Left forelimb (tissue), 1 donor: ENCODE measurements at regions not wholly inside any gene's neighbourhood (a gene's known extent, or its start where the extent isn't known, plus 50 kb on each side); places are given as distances from the start of the nearest gene placed in this dataset.
"Not testable (repeated sequence)": the region's sequence is repeated elsewhere in the genome, so short reads cannot be mapped to it uniquely, and the experiment has no call there.

Experiments used
- DNase-seq: peaks from one replicate; pipeline ENCODE4 v3.0.0-alpha.2; 2018; ENCODE audit warnings: low spot score

DNA sequence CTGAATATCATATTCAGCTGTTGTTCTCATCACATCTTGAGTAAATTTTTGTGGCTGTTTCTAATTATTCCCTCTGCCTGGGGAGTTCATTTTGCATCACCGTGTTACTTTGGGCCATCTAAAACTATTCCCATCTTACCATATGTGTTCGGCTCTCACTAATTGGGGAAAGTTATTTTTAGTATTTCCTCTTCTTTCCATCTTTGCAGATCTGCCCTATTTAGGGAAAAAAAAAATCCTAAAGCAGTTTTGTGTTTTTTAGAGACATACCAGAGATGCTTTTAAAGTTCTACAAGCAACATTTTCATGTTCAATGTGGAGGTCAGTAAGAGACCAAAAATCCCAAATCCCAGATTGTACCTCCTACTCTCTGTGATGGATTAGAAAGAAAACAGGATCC, 111.3 kb upstream of the NDUFV2 start:
- DNase-seq = no peak

DNA sequence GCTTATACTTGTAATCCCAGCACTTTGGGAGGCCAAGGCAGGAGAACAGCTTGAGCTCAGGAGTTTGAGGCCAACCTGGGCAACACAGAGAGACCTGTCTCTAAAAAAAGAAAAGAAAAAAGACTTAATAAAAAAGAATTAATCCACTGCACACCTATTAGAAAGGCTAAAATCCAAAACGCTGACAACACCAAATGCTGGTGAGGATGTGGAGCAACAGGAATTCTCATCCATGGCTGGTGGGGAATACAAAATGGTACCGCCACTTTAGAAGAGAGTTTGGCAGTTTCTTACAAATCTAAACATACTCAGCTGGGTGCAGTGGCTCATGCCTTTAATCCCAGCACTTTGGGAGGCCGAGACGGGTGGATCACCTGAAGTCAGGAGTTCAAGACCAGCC, 110.0 kb upstream of the NDUFV2 start:
- not testable (repeated sequence) for DNase-seq

DNA sequence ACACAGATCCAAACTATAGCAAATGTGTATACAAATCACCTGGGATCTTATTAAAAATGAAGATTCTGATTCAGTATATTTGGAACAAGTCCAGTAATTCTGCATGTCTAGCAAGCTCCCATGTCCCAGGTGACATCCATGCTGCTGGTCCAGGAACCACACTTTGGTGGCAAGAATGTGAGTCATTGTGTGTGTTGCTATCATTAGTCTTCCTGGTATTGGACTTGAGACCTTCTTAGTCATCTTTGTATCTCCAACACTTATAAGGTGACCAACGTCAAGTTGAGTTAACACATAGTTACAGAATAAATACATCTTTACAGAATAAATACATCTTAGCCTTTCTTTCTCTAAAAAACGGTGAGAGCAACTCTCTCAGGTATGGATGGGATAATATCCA, 107.9 kb upstream of the NDUFV2 start:
- DNase-seq = no peak

DNA sequence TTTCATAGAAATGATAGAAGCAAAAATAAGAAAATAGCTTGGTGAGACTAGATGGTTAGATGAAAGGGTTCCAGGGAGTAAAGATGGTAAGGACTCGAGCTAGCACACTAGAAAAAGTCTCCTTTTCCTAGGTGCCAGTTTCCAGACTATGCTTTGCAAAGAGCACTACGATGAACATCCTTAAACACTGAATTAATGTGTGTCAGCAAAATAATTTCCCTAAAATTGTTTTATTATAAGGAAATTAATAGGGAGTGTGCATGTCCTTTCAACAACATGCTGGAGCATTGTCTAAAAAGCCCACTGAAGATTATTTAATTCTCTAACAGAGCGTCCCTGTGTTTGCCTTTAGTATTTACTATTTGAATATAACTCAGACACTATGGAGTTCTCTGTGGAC, 107.4 kb upstream of the NDUFV2 start:
- DNase-seq = no peak

DNA sequence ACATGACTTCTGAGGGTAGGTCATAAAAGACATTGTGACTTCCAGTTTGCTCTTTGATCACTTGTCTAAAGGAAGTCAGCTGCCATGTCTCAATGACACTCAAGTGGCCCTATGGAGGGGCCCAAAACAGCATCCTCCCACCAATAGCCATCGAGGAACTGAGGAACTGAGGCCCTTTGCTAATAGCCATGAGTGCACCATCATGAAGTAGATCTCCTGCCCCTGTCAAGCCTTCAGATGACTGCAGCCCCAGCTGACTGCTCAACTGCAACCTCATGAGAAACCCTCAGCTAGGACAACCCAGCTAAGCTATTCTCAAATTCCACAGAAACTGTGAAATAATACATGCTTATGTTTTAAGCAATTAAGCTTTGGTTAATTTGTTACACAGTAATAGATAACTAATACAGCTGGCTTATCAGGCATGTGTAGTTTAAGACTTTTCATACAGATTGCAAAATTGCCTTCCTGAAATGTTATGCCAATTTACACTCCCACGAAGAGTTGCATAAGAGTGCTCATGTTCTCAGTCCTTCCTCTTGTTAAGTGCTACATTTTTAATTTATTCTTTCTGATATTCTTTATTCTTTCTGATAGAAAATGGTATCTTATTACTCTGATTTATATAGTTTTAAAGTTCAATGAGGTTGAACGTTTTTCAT, 105.6 kb upstream of the NDUFV2 start:
- no peak for DNase-seq

DNA sequence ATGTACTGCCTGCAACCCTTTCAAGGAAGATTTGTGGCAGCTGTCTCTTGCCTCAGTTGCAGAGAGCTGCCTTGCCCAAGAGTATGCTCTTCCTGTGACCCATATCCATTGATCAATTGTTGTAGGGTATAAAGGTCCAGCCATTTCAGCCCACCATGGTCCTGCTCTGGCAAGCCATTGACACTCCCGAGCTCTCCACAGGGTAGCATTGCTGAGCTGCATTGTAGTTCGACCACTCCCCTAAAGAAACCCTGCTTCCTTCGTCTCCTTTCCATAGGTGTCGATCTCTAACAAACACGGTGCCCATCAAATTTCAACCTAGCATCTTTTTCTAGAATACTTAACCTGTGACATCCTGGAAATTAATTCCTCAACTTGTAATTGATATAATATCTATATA, 104.9 kb upstream of the NDUFV2 start:
- DNase-seq = no peak

DNA sequence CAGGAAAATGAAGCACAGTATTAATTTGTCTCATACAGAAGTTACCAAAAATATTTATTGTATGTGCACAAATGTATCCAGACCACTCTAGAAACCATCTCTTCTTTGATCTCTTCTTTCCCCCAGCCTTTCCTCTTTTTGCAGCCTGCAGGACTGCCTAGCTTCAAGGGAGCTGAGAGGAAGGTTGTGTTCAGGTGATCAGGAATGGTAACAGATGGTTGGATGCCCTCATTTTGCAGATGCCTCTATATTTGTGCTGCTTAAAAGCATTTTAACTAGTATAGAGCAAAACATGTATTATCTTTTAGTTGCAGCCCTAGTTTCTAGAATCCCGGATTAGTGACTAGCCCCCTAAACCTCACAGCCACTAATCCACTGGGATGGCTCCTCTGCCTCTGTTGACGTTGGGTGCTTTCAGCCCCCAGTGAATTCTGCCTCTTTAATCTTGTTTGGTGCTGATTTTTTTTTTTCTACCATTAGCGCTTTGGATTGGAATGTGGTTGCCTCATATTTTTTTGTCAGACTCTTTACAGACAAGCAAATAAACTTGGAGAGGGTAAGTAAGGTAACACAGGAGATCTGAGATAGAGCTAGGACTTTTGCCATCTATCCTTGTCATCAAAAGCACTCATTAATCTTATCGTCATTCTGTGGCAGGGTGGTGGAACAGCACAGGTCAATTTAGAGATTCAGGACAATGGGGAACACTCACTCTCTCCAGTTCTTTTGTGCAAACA, 103.8 kb upstream of the NDUFV2 start:
- DNase-seq = no peak

DNA sequence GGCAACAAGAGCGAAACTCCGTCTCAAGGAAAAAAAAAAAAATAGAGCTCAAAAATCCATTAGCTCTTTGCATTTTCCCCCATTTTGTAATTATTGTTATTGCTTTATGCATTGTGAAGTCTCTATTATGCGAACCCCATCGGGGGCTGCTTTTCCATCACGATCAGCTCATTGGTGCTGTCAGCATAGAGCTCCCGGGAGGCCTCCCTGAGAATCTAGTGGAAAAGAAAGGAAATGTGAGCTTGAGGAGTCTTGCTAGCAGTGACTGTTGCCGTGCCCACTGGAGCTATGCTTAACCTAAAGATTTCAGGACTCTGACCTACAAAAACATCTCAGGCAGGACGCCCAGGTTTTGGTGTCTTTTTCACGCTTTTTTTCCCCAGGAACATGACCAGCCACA, 102.6 kb upstream of the NDUFV2 start:
- DNase-seq = no peak

DNA sequence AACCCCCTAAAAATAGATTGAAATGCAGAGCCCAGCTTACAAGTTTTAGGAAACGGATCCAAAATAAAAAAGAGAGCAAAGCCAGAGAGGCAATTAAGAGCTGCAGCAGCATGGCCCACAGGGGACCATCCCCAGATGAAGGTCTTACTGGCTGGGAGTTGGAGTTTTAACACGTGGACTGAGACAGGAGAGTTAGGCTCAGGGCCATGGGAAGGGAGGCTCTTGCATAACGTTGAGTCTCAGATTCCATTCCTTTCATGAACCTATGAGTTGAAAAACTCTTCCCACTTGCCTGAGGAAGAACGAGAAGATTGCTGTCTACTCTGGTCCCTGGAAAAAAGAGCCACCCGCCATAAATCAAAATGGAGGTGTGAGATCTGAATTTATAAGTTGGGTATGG, 101.8 kb upstream of the NDUFV2 start:
- no peak for DNase-seq

DNA sequence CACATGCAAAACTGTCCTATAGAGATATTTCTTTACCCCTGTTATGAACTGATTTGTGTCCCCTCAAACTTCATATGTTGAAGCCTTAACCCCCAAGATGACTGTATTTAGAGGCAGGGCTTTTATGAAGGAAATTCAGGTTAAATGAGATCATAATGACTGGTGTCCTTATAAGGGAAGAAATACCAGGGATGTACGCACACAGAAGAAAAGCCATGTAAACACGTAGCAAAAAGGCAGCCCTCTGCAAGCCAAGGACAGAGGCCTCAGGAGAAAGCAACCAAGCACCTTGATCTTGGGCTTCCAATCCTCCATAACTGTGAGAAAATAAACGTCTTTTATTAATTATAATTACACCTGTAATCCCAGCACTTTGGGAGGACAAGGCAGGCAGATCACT, 101.3 kb upstream of the NDUFV2 start:
- no peak for DNase-seq

DNA sequence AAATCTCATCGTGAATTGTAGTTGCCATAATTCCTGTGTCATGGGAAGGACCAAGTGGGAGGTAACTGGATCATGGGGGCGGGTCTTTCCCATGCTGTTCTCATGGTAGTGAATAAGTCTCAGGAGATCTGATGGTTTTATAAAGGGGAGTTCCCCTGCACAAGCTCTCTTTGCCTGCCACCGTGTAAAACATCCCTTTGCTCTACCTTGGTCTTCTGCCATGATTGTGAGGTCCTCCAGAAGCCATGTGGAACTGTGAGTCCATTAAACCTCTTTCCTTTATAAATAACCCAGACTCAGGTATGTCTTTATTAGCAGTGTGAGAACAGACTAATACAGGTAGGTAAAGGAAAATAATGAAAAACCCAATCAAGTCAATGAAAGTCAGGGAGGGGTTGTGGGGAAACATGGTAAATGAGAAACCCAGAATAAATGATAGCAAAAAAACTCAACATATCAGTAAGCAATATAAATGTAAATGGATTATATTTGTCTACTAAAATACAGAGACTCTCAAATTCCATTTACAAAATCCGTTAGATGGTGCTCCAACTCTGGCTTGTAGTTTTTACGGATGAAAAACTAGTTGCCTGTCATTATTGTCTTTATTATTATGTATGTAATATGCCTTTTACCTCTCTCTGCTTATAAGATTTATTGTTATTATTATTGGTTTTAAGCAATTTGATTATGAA, 98.9 kb upstream of the NDUFV2 start:
- no peak for DNase-seq

DNA sequence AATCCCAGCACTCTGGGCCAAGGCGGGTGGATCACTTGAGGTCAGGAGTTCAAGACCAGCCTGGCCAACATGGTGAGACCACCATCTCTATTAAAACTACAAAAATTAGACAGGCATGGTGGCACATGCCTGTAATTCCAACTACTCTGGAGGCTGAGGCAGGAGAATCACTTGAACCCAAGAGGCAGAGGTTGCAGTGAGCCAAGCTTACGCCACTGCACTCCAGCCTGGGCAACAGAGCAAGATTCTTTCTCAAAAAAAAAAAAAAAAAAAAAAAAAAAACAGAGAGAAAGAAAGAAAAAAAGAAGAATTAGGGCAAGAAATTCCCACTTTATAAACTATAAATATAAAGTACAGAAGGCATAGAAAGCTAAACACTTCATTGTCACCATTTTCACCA, 98.2 kb upstream of the NDUFV2 start:
- DNase-seq = not testable (repeated sequence)

DNA sequence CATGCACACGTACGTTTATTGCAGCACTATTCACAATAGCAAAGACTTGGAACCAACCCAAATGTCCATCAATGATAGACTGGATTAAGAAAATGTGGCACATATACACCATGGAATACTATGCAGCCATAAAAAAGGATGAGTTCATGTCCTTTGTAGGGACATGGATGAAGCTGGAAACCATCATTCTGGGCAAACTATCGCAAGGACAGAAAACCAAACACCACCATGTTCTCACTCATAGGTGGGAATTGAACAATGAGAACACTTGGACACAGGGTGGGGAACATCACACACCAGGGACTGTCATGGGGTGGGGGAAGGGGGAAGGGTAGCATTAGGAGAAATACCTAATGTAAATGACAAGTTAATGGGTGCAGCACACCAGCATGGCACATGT, 94.8 kb upstream of the NDUFV2 start:
- DNase-seq = not testable (repeated sequence)

DNA sequence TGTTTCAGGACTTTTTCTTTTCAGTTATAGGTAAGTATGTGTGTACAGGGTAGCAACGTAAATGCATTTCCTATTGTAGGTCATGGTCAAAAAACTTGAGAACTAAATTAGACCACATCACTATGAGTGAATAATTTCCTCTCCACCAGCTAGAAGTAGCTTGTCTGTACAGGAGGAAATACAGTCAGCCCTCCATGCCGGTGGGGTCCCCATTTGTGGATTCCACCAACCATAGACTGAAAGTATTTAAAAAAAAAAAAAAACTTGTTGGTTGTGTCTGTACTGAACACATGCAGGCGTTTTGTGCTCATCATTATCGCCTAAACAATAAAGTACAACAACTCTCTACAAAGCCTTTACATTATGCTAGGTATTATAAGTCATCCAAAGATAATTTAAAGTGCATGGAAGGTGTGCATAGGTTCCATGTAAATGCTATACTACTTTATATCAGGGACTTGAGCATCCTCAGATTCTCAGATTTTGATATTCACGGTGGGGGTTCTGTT, 94.2 kb upstream of the NDUFV2 start:
- no peak for DNase-seq

DNA sequence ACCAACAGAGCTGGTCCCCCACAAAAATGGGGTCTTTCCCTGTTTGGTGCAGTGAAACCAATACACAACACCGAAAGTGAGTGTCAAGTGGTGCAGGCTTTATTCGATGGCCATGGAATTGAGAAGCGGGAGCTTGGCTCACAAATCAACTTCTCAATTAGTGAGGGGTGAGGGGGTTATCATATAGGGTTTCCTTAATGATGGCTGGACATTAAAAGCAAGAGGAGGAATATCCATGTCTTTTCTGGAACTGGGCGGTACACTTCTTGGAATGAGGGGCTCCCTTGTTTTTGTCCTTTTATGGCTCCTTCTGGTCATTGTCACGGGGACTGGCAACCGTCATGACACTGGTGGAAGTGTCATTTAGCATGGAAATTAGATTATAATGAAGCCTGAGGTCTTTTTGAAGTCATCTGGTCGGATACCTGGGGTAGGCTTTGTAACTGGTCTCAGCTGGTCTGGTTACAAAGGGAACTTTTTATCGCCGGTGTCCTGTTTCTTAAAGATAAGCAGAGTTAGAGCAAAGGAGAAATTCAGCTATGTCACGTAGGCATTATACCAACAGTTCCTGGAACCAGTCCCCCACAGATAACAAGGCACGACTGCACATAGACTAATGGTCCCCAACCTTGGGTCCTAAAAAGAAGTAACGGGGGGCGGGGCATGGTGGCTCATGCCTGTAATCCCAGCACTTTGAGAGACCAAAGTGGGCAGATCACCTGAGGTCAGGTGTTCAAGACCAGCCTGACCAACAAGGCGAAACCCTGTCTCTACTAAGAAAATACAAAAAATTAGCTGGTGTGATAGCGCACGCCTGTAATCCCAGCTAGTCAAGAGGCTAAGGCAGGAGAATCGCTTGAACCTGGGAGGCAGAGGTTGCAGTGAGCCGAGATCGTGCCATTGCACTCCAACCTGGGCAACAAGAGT, 93.5 kb upstream of the NDUFV2 start:
- no peak for DNase-seq

DNA sequence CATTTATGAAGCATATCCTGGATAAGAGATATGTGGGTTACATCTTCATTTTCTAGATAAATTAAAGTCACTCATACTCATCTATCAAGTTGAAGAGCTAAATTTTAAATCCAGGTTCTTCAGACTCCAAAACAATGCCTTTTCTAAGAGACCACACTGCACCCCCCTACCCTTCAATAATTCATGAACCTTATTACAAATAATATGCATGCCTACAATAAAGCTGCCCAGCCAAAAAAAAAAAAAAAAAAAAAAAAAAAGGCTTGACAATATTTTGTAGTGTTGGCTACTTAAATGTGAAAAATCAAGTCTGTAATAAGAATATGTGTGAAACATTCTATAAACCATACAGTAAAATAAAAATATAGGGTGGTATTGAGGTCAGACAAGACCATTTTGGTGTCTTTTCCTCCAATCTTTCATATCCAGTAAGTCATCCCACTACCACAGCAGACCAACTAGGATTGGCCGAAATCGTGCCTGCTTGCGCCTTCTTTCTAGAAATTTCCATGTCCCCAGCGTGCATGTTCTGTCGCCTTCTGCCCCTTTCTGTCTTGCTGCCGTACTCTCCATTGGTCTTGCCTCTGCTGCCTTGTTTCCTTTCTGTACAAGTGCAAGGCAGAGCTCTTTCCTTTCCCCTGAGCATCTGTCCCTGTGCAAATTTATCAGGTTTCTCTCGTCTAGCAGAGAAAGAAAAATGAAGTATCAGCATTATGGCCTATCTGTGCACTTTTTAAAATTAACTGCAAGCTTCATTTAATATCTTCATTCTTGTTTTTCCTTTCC, 92.6 kb upstream of the NDUFV2 start:
- DNase-seq = no peak

DNA sequence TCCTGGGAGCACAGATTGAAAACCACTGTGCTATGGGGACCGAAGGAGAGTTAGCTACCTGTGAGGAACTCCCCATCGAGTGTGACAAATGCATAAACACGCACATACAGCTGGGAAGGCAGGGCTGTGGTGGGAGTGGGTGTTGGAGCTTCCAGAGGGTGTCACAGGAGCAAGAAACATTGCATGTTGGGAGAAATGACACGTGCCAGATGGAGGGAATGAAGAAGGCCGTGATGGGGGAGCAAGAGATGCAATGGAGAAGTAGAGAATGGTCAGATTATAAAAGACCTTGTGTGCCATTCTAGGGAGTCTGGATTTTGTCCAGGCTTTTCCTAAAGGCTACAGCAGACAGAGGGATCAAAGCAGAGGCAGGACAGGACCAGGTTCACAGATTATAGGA, 91.1 kb upstream of the NDUFV2 start:
- DNase-seq = no peak

DNA sequence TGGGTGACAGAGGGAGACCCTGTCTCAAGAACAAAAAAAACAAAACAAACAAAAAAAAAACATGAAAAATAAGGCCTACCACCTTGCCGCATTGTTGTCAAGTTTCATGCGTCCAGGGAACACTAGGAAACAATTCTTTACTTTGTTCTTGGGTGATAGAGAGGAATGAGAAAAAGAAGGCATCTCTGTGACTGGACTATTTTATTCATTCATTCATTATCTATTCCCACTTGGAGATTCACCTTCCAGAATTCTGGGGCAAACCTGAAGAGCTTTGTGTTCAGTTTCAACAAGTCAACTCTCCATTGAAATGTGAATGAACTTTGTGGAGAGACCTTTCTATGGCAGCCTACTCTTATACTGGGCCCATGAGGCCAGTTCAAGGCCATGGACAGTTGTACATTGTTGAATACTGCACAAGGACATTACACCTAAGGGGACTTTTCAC, 88.5 kb upstream of the NDUFV2 start:
- no peak for DNase-seq

DNA sequence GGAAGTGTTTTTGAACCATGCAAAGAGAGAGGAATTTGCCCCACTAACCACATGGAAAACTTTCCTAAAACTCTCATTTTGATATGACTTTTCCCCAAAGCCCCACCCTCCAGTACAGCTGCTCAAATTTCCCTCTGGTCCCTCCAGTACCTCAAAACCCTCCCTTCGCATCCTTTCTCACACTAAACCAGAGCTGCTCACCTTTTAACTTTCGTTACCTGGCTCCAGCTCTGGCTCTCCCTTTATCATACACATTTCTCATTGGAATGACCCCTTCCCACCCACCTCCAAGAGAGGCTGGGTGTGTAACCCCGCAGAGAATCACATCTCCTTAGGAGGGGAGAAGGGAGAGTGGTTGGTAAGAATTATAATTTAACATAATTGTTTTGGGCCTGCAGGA, 86.8 kb upstream of the NDUFV2 start:
- no peak for DNase-seq

DNA sequence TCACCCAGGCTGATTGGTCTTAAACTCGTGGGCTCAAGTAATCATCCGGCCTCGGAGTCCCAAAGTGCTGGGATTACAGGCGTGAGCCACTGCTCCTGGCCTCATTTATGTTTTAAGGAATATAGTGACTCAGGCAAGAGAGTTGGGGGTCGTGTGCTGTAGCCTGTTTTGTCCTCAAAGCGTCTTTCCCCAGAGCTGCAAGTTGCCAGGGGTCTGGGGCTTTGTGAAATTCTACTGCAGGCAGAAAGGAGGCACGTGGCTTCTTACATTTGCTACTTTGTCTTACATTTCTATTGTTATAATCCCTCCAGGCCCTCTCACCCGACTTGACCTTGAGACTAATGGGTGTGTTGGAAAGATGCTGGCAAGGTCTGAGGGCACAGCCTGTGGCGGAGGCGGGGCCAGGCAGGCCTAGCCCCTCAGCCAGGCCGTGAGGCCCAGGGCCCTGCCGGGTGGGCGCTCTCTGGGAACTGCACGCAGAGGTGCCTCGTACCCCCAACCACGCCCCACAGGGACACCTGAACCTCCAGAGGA, 85.8 kb upstream of the NDUFV2 start:
- no peak for DNase-seq
